Kidney (tissue), 13 donors: ENCODE measurements at regions not wholly inside any gene's neighbourhood (a gene's known extent, or its start where the extent isn't known, plus 50 kb on each side); places are given as distances from the start of the nearest gene placed in this dataset.

Experiments used
- DNase-seq, 5 donors: peaks; one replicate each; pipeline ENCODE4 v3.0.0-alpha.2; 2013 to 2020
- FAIRE-seq: peaks from 2 replicates; lab custom pipeline; 2012; peaks lifted over from hg19 to GRCh38; lab: Jason Lieb, UNC
- H3K27ac ChIP-seq, 2 donors: one replicate each; pipeline ENCODE4 v1.7.0; 2013; ENCODE audit warnings: low read depth in 2 of 2, low read length in 2 of 2, inconsistent platforms in 1 of 2
- H3K27me3 ChIP-seq: one replicate; pipeline ENCODE4 v1.7.1; 2013; ENCODE audit warnings: low read length, inconsistent platforms; ENCODE audit not compliant: control insufficient read depth, insufficient read depth
- H3K36me3 ChIP-seq, 3 donors: one replicate each; pipeline versions ENCODE4 v1.7.0 to v1.7.1; 2013; ENCODE audit warnings: low read length in 3 of 3, control low read depth in 1 of 3, inconsistent platforms in 1 of 3; ENCODE audit not compliant: insufficient read depth in 3 of 3, control insufficient read depth in 2 of 3
- H3K4me1 ChIP-seq, 3 donors: one replicate each; pipeline versions ENCODE4 v1.7.0 to v1.7.1; 2013; ENCODE audit warnings: low read length in 3 of 3, inconsistent platforms in 1 of 3, low read depth in 1 of 3; ENCODE audit not compliant: control insufficient read depth in 2 of 3, insufficient read depth in 2 of 3
- H3K4me3 ChIP-seq, 3 donors: one replicate each; pipeline versions ENCODE4 v1.7.0 to v1.8.1; 2013; ENCODE audit warnings: low read length in 3 of 3, control low read depth in 1 of 3, inconsistent platforms in 1 of 3
- H3K9ac ChIP-seq, 3 donors: one replicate each; pipeline versions ENCODE4 v1.7.0 to v1.7.1; 2013; ENCODE audit warnings: low read length in 3 of 3, control low read depth in 1 of 3, inconsistent platforms in 1 of 3
- H3K9me3 ChIP-seq, 3 donors: one replicate each; pipeline versions ENCODE4 v1.7.0 to v1.7.1; 2013; ENCODE audit warnings: low read length in 3 of 3, control low read depth in 1 of 3, inconsistent platforms in 1 of 3; ENCODE audit not compliant: control insufficient read depth in 2 of 3, insufficient read depth in 1 of 3
- CTCF ChIP-seq: IDR thresholded peaks from 3 replicates; pipeline ENCODE4 v1.5.1; 2012; ENCODE audit warnings: mild to moderate bottlenecking, moderate library complexity, borderline replicate concordance; ENCODE audit not compliant: insufficient read depth; ENCODE audit errors: extremely low read depth
- intact Hi-C: fragments of 100-400 bp; cut with DNase I; formaldehyde crosslinking; loops from one replicate; pipeline ENCODE4 v1.11.1; 2022
- donor health status: control.
- donor health status: control.
- donor health status: control.
- donor health status: control.
- donor health status: control.
- donor health status: DM: yes; HTN: yes; CAD: no.
- donor health status: Normal renal cell carcinoma (clear cell type).

GRCh38 chr12:115700896-115701465 is 576.5 kb downstream of the MED13L start:
- no peak for TF ChIP-seq CTCF
- Histone ChIP-seq H3K9me3 (no peaks in the 10 kb centered on the region), H3K27me3 (no peaks in the 10 kb centered on the region), H3K36me3 (no peaks in the 10 kb centered on the region), H3K4me1 (no peaks in the 10 kb centered on the region), H3K9ac (no peak overlapping the region), H3K4me3 (no peak overlapping the region), H3K27ac (no peak overlapping the region)
- intact Hi-C loops, result no loop called here
- FAIRE-seq (no peak), DNase-seq (no peak)

DNA sequence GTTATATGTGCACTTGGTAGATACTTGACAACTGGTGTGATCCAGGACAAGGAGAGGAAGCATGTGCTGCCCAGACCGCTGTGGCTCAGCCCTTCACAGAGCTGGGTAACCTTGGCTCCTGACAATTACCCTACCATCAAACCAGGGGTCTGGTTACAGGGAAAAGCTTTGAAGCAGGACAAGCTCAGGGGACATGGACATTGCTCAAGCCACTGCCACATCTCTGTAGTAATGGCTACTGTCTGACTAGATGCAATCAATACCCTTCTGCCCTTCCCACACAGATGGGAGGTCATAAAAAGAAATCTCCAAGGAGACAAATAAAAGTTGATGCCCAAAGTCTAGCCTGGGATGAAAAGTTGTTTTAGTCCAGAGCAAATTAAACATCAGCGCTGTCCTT is 577.4 kb downstream of the MED13L start:
- H3K4me3 ChIP-seq, result no peak overlapping the region
- no peak overlapping the region for H3K9ac ChIP-seq
- TF ChIP-seq CTCF, result no peak
- H3K27me3 ChIP-seq, result no peaks in the 10 kb centered on the region
- peak in 3 of 5 donors; percentile 60 to 75 (median 62) for DNase-seq
- H3K36me3 ChIP-seq, result no peaks in the 10 kb centered on the region
- FAIRE-seq, result no peak
- H3K27ac ChIP-seq, result no peak overlapping the region
- no peaks in the 10 kb centered on the region for H3K9me3 ChIP-seq
- intact Hi-C loops, result no loop called here
- H3K4me1 ChIP-seq, result no peaks in the 10 kb centered on the region

- no peak for TF ChIP-seq CTCF
- H3K9me3 ChIP-seq, result no peaks in the 10 kb centered on the region
- H3K27ac ChIP-seq, result no peak overlapping the region
- FAIRE-seq (no peak), DNase-seq (no peak)
- no peak overlapping the region for H3K9ac ChIP-seq
- intact Hi-C loops, result no loop called here
- H3K4me3 ChIP-seq, result no peak overlapping the region
- H3K27me3 ChIP-seq, result no peaks in the 10 kb centered on the region
- H3K36me3 ChIP-seq, result no peaks in the 10 kb centered on the region
- no peaks in the 10 kb centered on the region for H3K4me1 ChIP-seq
Measured at GRCh38 chr12:115698257-115698656, 579.2 kb downstream of the MED13L start.

GRCh38 chr12:115697340-115697739 is 580.2 kb downstream of the MED13L start:
- Histone ChIP-seq H3K9me3 (no peaks in the 10 kb centered on the region), H3K36me3 (no peaks in the 10 kb centered on the region), H3K4me1 (no peaks in the 10 kb centered on the region), H3K4me3 (no peak overlapping the region), H3K27ac (no peak overlapping the region), H3K9ac (no peak overlapping the region), H3K27me3 (no peaks in the 10 kb centered on the region)
- no peak for TF ChIP-seq CTCF
- intact Hi-C loops, result no loop called here
- no peak for FAIRE-seq
- peak in 3 of 5 donors; percentile 25 to 77 (median 67) for DNase-seq
